ENCODE measurements at regions not wholly inside any gene's neighbourhood (a gene's known extent, or its start where the extent isn't known, plus 50 kb on each side); places are given as distances from the start of the nearest gene placed in this dataset.

DNA sequence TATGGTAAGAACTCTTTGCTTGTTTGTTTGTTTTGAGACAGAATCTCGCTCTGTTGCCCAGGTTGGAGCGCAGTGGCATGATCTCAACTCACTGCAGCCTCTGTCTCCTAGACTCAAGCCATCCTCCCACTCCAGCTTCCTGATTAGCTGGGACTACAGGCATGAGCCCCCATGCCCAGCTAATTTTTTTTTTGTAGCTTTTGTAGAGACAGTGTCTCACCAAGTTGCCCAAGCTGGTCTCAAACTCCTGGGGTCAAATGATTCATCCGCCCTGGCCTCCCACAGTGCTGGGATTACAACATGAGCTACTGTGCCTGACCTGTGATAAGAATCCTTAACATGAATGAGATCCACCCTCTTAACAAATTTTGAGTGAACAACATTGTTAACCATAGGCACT lies 183.9 kb upstream of the TSHZ3 start:
- TF ChIP-seq CTCF (optimal IDR thresholded peaks at IDR 0.05 in 1 of 3, IDR thresholded peaks at IDR 0.05 in 1 of 3, conservative IDR thresholded peaks at IDR 0.05 in 1 of 3; ENCODE audit: extremely low read depth in 1 of 3, insufficient read depth in 2 of 3, low read length in 3 of 3) = no peak
- no peak for TF ChIP-seq EZH2 (IDR thresholded peaks at IDR 0.05; ENCODE audit: low read length)

All from keratinocyte (primary cell).